Cardiac muscle cell (in vitro differentiated cells and primary cell): ENCODE measurements at regions not wholly inside any gene's neighbourhood (a gene's known extent, or its start where the extent isn't known, plus 50 kb on each side); places are given as distances from the start of the nearest gene placed in this dataset.

ENCODE experiments used
- DNase-seq, 2 donors: peaks; one replicate each; pipeline versions ENCODE4 v3.0.0 to v3.0.0-alpha.2; 2010 to 2017; ENCODE audit warnings: low read depth in 1 of 2, low spot score in 1 of 2
- H3K27ac ChIP-seq: fragments of 200-600 bp; sonication (generic); 2 replicates; pipeline ENCODE4 v1.5.1; 2016
- H3K27me3 ChIP-seq: fragments of 200-600 bp; sonication (generic); 2 replicates; pipeline ENCODE4 v1.6.0; 2016; ENCODE audit warnings: control low read depth
- H3K36me3 ChIP-seq: fragments of 200-600 bp; sonication (generic); 2 replicates; pipeline ENCODE4 v1.5.1; 2016; ENCODE audit warnings: control low read depth
- H3K4me1 ChIP-seq: fragments of 200-600 bp; sonication (generic); 2 replicates; pipeline ENCODE4 v1.8.1; 2017; ENCODE audit warnings: low read depth, mild to moderate bottlenecking, mixed run types
- H3K4me3 ChIP-seq: fragments of 200-600 bp; sonication (generic); 2 replicates; pipeline ENCODE4 v1.5.1; 2016; ENCODE audit warnings: mild to moderate bottlenecking
- H3K9me3 ChIP-seq: fragments of 200-600 bp; sonication (generic); 2 replicates; pipeline ENCODE4 v1.5.1; 2017; ENCODE audit warnings: low read depth, mild to moderate bottlenecking, control low read depth
- TF ChIP-seq, protein P1 (sequence below): IDR thresholded peaks from 2 replicates; pipeline ENCODE4 v1.5.1; 2012; ENCODE audit warnings: low read depth, mild to moderate bottlenecking, low read length

- DNase-seq: no peak
- TF ChIP-seq, protein P1, sequence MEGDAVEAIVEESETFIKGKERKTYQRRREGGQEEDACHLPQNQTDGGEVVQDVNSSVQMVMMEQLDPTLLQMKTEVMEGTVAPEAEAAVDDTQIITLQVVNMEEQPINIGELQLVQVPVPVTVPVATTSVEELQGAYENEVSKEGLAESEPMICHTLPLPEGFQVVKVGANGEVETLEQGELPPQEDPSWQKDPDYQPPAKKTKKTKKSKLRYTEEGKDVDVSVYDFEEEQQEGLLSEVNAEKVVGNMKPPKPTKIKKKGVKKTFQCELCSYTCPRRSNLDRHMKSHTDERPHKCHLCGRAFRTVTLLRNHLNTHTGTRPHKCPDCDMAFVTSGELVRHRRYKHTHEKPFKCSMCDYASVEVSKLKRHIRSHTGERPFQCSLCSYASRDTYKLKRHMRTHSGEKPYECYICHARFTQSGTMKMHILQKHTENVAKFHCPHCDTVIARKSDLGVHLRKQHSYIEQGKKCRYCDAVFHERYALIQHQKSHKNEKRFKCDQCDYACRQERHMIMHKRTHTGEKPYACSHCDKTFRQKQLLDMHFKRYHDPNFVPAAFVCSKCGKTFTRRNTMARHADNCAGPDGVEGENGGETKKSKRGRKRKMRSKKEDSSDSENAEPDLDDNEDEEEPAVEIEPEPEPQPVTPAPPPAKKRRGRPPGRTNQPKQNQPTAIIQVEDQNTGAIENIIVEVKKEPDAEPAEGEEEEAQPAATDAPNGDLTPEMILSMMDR: no peak
- H3K4me1 ChIP-seq: no peaks in the 10 kb centered on the region
These were observed 403.7 kb upstream of the TMTC1 start for GRCh38 chr12:30187426-30187825.

DNA sequence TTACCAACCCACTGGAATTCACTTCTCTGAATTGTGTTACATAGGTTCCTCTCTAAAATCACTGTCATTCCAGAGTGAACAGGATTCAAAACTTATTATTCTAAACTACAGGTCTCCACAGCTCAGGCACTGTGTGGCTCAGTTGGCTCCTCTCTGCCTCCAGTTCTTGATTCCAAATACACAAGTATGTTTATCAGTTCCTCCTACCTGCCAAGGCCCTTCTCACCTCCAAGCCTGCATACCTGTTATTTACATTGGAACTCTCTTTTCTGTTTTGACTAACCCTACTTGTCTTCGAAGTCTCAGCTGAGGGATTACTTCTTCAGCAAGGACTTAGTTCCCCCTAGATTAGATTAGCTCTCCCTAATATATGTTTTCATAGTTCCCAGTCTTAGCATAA lies 397.6 kb upstream of the TMTC1 start:
- DNase-seq: no peak
- Histone ChIP-seq H3K27ac (no peak overlapping the region), H3K4me3 (no peak overlapping the region), H3K27me3 (no peaks in the 10 kb centered on the region), H3K4me1 (no peaks in the 10 kb centered on the region), H3K9me3 (no peaks in the 10 kb centered on the region), H3K36me3 (no peaks in the 10 kb centered on the region)
- TF ChIP-seq, protein P1: no peak

More at GRCh38 chr12:30187426-30187825, 403.7 kb upstream of the TMTC1 start:
- Histone ChIP-seq H3K4me3 (no peak overlapping the region), H3K27ac (no peak overlapping the region), H3K9me3 (no peaks in the 10 kb centered on the region), H3K27me3 (no peaks in the 10 kb centered on the region), H3K36me3 (no peaks in the 10 kb centered on the region)

DNA sequence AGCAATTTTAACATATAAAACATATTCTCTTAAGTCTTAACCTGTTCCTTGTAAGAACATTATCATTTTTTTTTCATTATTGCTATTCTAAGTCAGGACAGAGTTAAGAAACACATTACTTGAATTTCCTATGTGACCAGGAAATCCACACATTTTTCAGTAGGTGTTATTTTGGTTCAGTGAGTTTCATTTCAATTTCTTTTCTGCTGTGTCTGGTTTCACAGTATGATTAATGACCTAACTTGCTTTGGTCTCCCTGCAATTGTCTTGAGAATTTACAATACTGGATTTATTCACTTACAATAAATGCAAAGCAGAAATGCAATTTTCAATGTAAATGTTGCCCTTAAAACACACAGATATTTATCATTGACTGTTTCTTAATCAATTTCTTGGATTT lies 396.9 kb upstream of the TMTC1 start:
- Histone ChIP-seq H3K4me3 (no peak overlapping the region), H3K9me3 (no peaks in the 10 kb centered on the region), H3K36me3 (no peaks in the 10 kb centered on the region), H3K4me1 (no peaks in the 10 kb centered on the region), H3K27me3 (no peaks in the 10 kb centered on the region), H3K27ac (no peak overlapping the region)
- TF ChIP-seq, protein P1: no peak
- DNase-seq: no peak

DNA sequence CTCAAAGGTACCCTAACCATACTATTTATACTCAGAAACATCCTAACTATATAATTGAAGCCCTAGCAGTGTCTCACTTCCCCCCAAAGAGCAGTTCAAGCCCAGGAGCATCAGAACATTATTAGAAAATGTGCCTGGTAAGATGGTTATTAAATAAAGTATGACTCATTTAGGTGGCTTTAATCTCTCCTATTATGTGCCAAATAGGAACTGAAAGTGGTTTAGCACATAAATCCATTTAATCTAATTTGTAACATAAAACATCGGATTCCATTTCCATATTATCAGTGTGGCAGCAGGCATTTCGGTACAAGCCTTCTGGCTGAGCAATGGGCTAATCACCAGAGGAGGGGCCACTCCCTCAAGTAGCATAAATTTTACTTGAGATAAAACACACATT lies 395.2 kb upstream of the TMTC1 start:
- no peak overlapping the region for H3K4me3 ChIP-seq
- no peak for DNase-seq

GRCh38 chr12:30169839-30170591 lies 386.3 kb upstream of the TMTC1 start:
- no peak overlapping the region for H3K27ac ChIP-seq
- peak overlapping the region; percentile 2 for H3K4me3 ChIP-seq
- DNase-seq: peak in 1 of 2 donors; percentile 63
- H3K27me3 ChIP-seq: peaks cover 61% of the 10 kb centered on the region
- H3K4me1 ChIP-seq: no peaks in the 10 kb centered on the region
- TF ChIP-seq, protein P1: no peak
- no peaks in the 10 kb centered on the region for H3K36me3 ChIP-seq
- no peaks in the 10 kb centered on the region for H3K9me3 ChIP-seq

More for the DNA sequence above, 395.2 kb upstream of the TMTC1 start:
- Histone ChIP-seq H3K27ac (no peak overlapping the region), H3K9me3 (no peaks in the 10 kb centered on the region), H3K4me1 (no peaks in the 10 kb centered on the region), H3K36me3 (no peaks in the 10 kb centered on the region), H3K27me3 (no peaks in the 10 kb centered on the region)
- TF ChIP-seq, protein P1: no peak
